GM12878 (cell line): ENCODE measurements at regions not wholly inside any gene's neighbourhood (a gene's known extent, or its start where the extent isn't known, plus 50 kb on each side); places are given as distances from the start of the nearest gene placed in this dataset.

Experiments
- ATAC-seq: fragments of 200-7000 bp; cut with Tn5 transposase; 3 replicates; pipeline ENCODE4 v1.9.1; 2020; ENCODE audit warnings: mild to moderate bottlenecking, moderate library complexity
- BruUV-seq: library from RNA; stranded (reverse); fragments of 400-500 nt; replicated peaks from 2 replicates; lab custom pipeline; 2021; lab: Mats Ljungman, UMichigan
- CTCF ChIA-PET: fragments of 300-600 bp; sonication (Branson Sonifier 250); formaldehyde crosslinking; extraction: SDS; loops from one replicate; lab custom pipeline; 2021; ENCODE audit warnings: inconsistent platforms; lab: Yijun Ruan, JAX
- POLR2A ChIA-PET: fragments of 350-600 bp; formaldehyde crosslinking; extraction: SDS; loops from one replicate; lab custom pipeline; 2021; ENCODE audit warnings: inconsistent platforms; lab: Charles Lee
- RAD21 ChIA-PET: fragments of 300-600 bp; sonication (Branson Sonifier 250); formaldehyde crosslinking; loops from one replicate; lab custom pipeline; 2023; ENCODE audit warnings: antibody characterized with exemption; ENCODE audit not compliant: unreplicated experiment; lab: Charles Lee
- SMC1A ChIA-PET: fragments of 300-600 bp; sonication (Branson Sonifier 250); formaldehyde crosslinking; loops from one replicate; lab custom pipeline; 2023; ENCODE audit not compliant: unreplicated experiment, uncharacterized antibody; lab: Charles Lee
- DNase-seq: peaks from one replicate; pipeline ENCODE4 v3.0.0-alpha.2; 2011; ENCODE audit warnings: low read depth, low spot score
- FAIRE-seq: peaks from 3 replicates; lab custom pipeline; 2011; peaks lifted over from hg19 to GRCh38; lab: Jason Lieb, UNC
- H2AFZ ChIP-seq: 2 replicates; pipeline ENCODE4 v1.6.0; 2011; ENCODE audit warnings: low read depth, low read length, control low read depth; ENCODE audit not compliant: control insufficient read depth
- H3K27ac ChIP-seq: 2 replicates; pipeline ENCODE4 v1.5.1; 2011; ENCODE audit warnings: control low read depth; ENCODE audit not compliant: control insufficient read depth, insufficient read depth
- H3K27me3 ChIP-seq, 2 experiments: replicated peaks in 1 of 2; 2 replicates each; pipeline versions ENCODE4 v1.6.0 to v1.6.1; 2011; ENCODE audit warnings: low read length in 1 of 2; ENCODE audit not compliant: control insufficient read depth in 2 of 2, insufficient read depth in 2 of 2
- H3K36me3 ChIP-seq, 2 experiments: 2 replicates each; pipeline ENCODE4 v1.5.1; 2011; ENCODE audit warnings: low read length in 1 of 2; ENCODE audit not compliant: control insufficient read depth in 2 of 2, insufficient read depth in 2 of 2
- H3K4me1 ChIP-seq: 2 replicates; pipeline ENCODE4 v1.6.1; 2011; ENCODE audit warnings: mild to moderate bottlenecking, low read length, moderate library complexity, mixed read lengths; ENCODE audit not compliant: control insufficient read depth, insufficient read depth
- H3K4me2 ChIP-seq: 2 replicates; pipeline ENCODE4 v1.6.0; 2011; ENCODE audit warnings: control low read depth; ENCODE audit not compliant: control insufficient read depth, insufficient read depth
- H3K4me3 ChIP-seq: fragments of 200-600 bp; sonication (generic); 2 replicates; pipeline ENCODE4 v1.5.1; 2016
- H3K79me2 ChIP-seq: 2 replicates; pipeline ENCODE4 v1.6.0; 2011; ENCODE audit warnings: low read length; ENCODE audit not compliant: control insufficient read depth, insufficient read depth
- H3K9ac ChIP-seq: 2 replicates; pipeline ENCODE4 v1.8.0; 2011; ENCODE audit warnings: low read length, control low read depth, mixed read lengths; ENCODE audit not compliant: control insufficient read depth, insufficient read depth
- H3K9me3 ChIP-seq: replicated peaks from 3 replicates; pipeline ENCODE4 v1.5.1; 2011; ENCODE audit warnings: mild to moderate bottlenecking, low read length; ENCODE audit not compliant: control insufficient read depth, insufficient read depth
- H4K20me1 ChIP-seq: 2 replicates; pipeline ENCODE4 v1.6.0; 2011; ENCODE audit not compliant: control insufficient read depth, insufficient read depth
- ATF2 ChIP-seq: IDR thresholded peaks from 2 replicates; pipeline ENCODE4 v1.6.1; 2012; ENCODE audit warnings: low read length, inconsistent platforms
- MEF2B ChIP-seq: fragments of 450-650 bp; IDR thresholded peaks from 2 replicates; pipeline ENCODE4 v1.6.1; 2018; ENCODE audit warnings: mild to moderate bottlenecking, moderate library complexity; ENCODE audit not compliant: partially characterized antibody, poor library complexity, severe bottlenecking
- NFXL1 ChIP-seq: fragments of 450-650 bp; IDR thresholded peaks from 2 replicates; pipeline ENCODE4 v1.6.1; 2017; ENCODE audit warnings: antibody characterized with exemption, mild to moderate bottlenecking, borderline replicate concordance
- RB1 ChIP-seq: fragments of 450-650 bp; formaldehyde crosslinking; IDR thresholded peaks from 2 replicates; pipeline ENCODE4 v1.6.1; 2017; ENCODE audit warnings: mild to moderate bottlenecking, borderline replicate concordance
- RFX5 ChIP-seq: IDR thresholded peaks from 2 replicates; pipeline ENCODE4 v1.6.1; 2011; ENCODE audit warnings: low read depth, low read length, improper control_type of control experiment
- SMAD5 ChIP-seq: IDR thresholded peaks from 2 replicates; pipeline ENCODE4 v1.6.1; 2016; ENCODE audit warnings: antibody characterized with exemption, low read depth
- SMC3 ChIP-seq: IDR thresholded peaks from 2 replicates; pipeline ENCODE4 v1.6.1; 2011; ENCODE audit warnings: low read length, improper control_type of control experiment, borderline replicate concordance
- TBL1XR1 ChIP-seq: IDR thresholded peaks from 2 replicates; pipeline ENCODE4 v1.6.1; 2012; ENCODE audit warnings: low read depth, low read length, improper control_type of control experiment
- TCF12 ChIP-seq: IDR thresholded peaks from 2 replicates; pipeline ENCODE4 v1.6.1; 2011; ENCODE audit warnings: low read depth, mild to moderate bottlenecking, low read length
- WRNIP1 ChIP-seq: IDR thresholded peaks from 2 replicates; pipeline ENCODE4 v1.6.1; 2011; ENCODE audit warnings: low read depth, low read length, improper control_type of control experiment, borderline replicate concordance
- ZBTB4 ChIP-seq: fragments of 450-650 bp; formaldehyde crosslinking; IDR thresholded peaks from 2 replicates; pipeline ENCODE4 v1.4.0; 2022; ENCODE audit warnings: mild to moderate bottlenecking, moderate library complexity
- ZNF207 ChIP-seq: fragments of 450-650 bp; IDR thresholded peaks from 2 replicates; pipeline ENCODE4 v1.6.1; 2014; ENCODE audit warnings: antibody characterized with exemption, mild to moderate bottlenecking, borderline replicate concordance
- ZNF217 ChIP-seq: fragments of 450-650 bp; IDR thresholded peaks from 2 replicates; pipeline ENCODE4 v1.6.1; 2017; ENCODE audit warnings: antibody characterized with exemption, mild to moderate bottlenecking
- ZNF24 ChIP-seq: fragments of 450-650 bp; IDR thresholded peaks from 2 replicates; pipeline ENCODE4 v1.6.1; 2017; ENCODE audit warnings: antibody characterized with exemption, mild to moderate bottlenecking
- WGBS: methylation state at CpG from one replicate; pipeline ENCODE4 v1.1.6; 2016; ENCODE audit warnings: low lambda C conversion rate; ENCODE audit not compliant: insufficient replicate concordance, insufficient coverage; ENCODE audit errors: missing lambda C conversion rate; 5-methylcytosine and 5-hydroxymethylcytosine counted together
- in situ Hi-C: fragments of 300-500 bp; cut with MboI; formaldehyde crosslinking; loops from 9 replicates; pipeline ENCODE4 v1.14.3; 2018; ENCODE audit warnings: mixed read lengths
- intact Hi-C: fragments of 100-400 bp; cut with micrococcal nuclease; formaldehyde crosslinking; loops from one replicate; pipeline ENCODE4 v1.14.2; 2022; ENCODE audit not compliant: unreplicated experiment

GRCh38 chr5:2265341-2265740, 382.6 kb upstream of the IRX4 start:
- no peak overlapping the region for H3K27ac ChIP-seq
- ATAC-seq: no peak
- ChIA-PET RAD21 (no interaction called here), POLR2A (no interaction called here), SMC1A (no interaction called here), CTCF (no interaction called here)
- H2AFZ ChIP-seq: no peak overlapping the region
- no peak for DNase-seq
- no peaks in the 10 kb centered on the region for H3K36me3 ChIP-seq
- no peaks in the 10 kb centered on the region for H3K4me1 ChIP-seq
- no TSS peak for BruUV-seq
- no peaks in the 10 kb centered on the region for H3K79me2 ChIP-seq
- H3K4me3 ChIP-seq: no peak overlapping the region
- H3K27me3 ChIP-seq: no peaks in the 10 kb centered on the region
- in situ Hi-C loops: no loop called here
- no peak overlapping the region for H3K9ac ChIP-seq
- no peak for FAIRE-seq
- TF ChIP-seq TCF12 (no peak), WRNIP1 (no peak), ZNF217 (no peak), ZBTB4 (CRISPR knock-in tag) (no peak), SMAD5 (no peak), MEF2B (no peak), SMC3 (no peak), ZNF24 (no peak), RB1 (no peak), ZNF207 (no peak), RFX5 (no peak), ATF2 (no peak), TBL1XR1 (no peak), NFXL1 (no peak)
- H4K20me1 ChIP-seq: no peaks in the 10 kb centered on the region
- WGBS: 48% methylated on average over 11 of the region's 11 CpGs
- H3K4me2 ChIP-seq: no peak overlapping the region
- intact Hi-C loops: no loop called here
- H3K9me3 ChIP-seq: no peaks in the 10 kb centered on the region; the same call in 2 of the 3 replicates
